SH-SY5Y (cell line): ENCODE measurements at regions not wholly inside any gene's neighbourhood (a gene's known extent, or its start where the extent isn't known, plus 50 kb on each side); places are given as distances from the start of the nearest gene placed in this dataset.

ENCODE experiments used
- GATA2 ChIP-seq: IDR thresholded peaks from 2 replicates; pipeline ENCODE4 v1.6.1; 2011; ENCODE audit warnings: mild to moderate bottlenecking, low read depth, low read length
- GATA3 ChIP-seq: IDR thresholded peaks from 2 replicates; pipeline ENCODE4 v1.6.1; 2011; ENCODE audit warnings: low read depth, mild to moderate bottlenecking, low read length, moderate library complexity

DNA sequence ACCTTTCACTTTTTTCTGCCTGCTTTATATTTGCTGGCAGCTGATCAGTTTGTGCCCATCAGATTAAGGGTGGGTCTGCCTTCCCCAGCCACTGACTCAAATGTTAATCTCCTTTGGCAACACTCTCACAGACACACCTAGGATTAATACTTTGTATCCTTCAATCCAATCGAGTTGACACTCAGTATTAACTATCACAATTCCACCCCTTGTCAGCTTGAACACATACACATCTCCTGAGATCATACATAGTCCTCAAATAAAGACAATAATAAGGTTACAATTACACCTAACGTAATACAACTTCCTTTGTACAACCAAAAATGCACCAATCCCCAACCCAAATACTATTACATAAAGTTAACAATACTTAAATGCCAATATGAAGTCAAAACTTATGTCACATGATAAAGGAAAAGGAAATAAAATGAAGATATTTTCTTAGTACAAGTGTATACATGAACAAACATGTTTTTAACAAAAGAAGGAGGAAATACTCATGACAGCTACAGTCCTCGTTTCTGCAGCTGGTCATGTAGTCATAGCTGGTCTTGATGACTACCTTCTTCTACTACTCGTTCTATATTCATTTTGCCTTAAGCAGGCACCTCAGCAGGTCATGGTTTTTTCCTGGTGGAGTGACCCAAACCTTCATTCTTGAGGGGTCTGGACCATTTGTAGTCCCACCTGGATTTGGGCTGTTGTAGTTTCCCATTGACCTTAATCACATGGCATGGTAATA lies 96.7 kb upstream of the CABCOCO1 start:
- TF ChIP-seq GATA2: no peak
- TF ChIP-seq GATA3: no peak

DNA sequence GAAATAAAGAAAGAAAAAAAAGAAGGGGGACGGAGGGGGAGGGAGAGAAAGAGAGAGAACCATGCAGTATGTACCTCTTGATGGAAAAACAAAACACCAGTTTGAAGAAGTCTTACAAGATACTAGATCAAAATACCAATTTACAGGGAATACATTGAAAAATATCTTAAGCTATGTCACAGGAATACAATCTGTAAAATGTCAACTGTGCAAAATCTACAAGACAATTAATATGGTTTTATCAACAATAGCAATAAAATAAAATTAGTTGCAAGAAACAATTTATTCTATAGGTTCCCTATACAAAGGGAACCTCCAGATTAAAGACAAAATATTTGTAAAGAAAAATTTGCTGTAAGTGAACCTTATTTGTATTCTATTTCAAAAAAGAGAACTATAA lies 98.3 kb upstream of the CABCOCO1 start:
- TF ChIP-seq GATA2 (no peak), GATA3 (no peak)

DNA sequence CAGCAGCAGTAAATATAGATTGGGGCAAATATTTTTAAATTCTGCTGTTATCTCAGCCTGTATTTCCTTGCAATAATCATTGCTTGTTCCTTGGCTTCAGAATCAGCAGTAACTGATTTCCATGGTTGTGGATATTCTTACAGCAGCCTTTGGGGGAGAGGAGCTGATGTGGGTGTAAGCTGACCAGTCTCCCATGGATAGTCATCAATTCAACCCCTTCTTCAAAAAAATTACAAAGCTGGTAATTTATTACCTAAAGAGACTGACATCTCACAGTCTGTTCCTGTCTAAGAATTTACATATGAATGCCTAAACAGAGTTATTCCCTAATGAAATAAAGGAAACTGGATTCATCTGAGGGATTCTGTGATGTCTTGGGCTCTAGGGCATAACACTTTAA lies 103.1 kb upstream of the CABCOCO1 start:
- TF ChIP-seq GATA2 (no peak), GATA3 (no peak)

DNA sequence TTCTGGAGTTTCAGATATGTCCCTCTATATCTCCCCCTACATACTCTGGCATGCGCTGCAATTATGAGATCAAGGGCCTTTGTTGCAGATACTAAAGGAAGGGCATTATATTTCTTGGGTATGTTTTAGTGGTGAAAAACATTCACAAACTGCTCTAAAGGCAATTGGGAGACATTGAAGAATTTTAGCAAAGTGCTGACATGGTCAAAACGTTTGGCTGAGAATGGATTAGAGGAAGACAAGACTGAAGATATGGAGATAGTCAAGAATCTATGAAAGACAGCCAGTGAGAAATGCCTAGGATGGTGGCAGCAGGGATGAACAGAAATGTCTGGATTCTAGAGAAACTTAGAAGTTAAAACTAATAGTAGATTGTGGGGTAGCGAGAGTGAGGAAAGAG lies 104.5 kb upstream of the CABCOCO1 start:
- no peak for TF ChIP-seq GATA3
- TF ChIP-seq GATA2: no peak

DNA sequence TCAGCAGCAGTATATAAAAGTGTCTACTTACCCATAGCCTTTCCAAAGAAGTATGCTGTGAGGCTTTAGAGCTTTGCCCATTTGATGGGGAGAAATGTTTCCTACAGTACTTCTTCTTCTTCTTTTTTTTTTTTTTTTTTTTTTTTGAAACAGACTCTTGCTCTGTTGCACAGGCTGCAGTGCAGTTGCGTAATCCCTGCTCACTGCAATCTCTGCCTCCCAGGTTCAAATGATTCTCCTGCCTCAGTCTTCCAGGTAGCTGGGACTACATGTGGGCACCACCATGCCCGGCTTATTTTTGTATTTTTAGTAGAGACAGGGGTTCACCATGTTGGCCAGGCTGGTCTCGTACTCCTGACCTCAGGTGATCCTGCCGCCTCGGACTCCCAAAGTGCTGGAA lies 101.7 kb upstream of the TMEM26 start:
- TF ChIP-seq GATA2: no peak

DNA sequence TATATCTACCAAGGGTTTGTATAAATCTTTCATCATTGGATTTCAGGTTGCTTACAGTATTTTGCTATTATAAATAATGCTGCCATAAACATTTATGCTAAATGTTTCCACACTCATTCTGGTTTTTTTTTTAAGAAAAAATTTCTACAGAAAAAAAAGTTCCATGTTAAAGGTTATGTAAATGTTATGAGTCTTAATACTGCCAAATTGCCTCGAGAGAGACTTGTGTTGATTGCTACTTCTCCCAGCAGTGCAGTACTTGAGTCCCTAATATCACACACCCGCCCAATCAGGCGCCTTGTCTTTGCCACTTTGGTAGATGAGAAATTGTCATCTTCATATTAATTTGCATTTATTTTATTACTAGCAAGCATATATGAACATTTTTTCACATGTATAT lies 96.7 kb upstream of the TMEM26 start:
- TF ChIP-seq GATA2 (no peak), GATA3 (no peak)

DNA sequence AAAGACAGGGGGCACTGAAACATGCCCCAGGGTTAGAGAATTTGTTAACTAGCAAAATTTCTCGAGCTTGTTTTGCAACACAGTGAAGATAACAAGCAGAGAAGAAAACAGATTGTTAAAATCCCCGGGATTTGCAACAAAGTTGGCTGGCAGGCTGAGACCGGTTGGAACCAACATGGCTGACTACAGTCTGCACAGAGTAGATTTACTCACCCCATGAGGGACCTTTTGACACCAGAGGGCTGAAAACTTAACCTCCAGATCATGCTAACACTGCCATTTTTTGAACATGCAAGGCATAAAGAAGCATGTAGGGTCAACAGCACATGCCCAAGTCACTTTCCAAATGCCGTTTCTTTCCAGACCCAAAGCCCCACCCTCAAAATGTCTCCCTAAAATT lies 95.2 kb upstream of the TMEM26 start:
- TF ChIP-seq GATA2 (no peak), GATA3 (no peak)

DNA sequence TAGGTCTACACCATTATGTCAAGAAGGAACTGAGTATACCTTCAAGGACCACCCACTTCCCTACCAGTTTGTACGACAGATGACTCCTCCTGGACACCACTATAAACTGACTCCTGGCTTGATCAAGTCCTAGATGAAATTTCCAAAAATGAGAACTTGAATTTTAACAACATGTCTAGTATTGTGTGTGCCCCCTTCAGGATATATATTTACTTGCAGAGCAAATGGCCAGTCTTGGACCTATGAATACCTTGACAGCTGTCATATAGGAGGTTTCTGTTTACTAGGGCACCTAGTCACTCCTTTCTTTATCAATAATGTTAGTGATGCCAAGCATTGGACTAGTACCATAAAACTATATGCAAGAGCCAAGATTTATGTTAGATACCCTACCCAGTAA lies 94.1 kb upstream of the TMEM26 start:
- TF ChIP-seq GATA3 (no peak), GATA2 (no peak)

DNA sequence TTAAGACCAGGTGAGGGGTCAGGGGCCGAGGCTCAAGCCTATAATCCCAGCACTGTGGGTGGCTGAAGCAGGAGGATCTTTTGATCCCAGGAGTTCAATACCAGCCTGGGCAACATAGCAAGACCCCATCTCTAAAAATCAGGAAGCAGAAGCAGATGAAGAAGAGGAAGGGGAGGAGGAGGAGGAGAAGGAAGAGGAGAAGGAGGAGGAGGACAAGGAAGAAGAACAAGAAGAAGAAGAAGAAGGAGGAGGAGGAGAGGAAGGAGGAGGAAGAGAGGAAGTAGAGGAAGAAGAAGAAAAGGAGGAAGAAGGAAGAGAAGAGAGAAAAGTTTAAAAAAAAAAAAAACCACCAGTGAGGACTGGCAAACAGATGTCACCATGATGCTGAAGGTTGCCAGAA lies 92.0 kb upstream of the TMEM26 start:
- no peak for TF ChIP-seq GATA2
- TF ChIP-seq GATA3: no peak

DNA sequence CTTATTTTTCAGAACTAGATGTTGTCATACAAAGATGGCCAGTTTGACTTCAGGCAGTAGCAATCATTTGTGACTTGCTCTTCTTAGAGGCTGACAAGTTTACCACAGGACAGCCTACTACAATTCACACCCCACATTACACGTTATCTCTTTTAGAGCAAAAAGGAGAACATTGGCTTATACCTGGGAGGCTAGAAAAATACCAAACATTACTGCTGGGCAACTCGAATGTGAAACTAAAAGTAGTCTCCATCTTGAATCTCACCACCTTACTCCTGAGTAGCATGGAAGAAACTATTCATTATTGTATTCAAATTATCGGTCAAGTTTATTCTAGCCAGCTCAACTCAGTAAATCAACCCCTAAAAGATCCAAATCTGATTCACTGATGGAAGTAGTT lies 90.7 kb upstream of the TMEM26 start:
- TF ChIP-seq GATA2: no peak
- no peak for TF ChIP-seq GATA3

DNA sequence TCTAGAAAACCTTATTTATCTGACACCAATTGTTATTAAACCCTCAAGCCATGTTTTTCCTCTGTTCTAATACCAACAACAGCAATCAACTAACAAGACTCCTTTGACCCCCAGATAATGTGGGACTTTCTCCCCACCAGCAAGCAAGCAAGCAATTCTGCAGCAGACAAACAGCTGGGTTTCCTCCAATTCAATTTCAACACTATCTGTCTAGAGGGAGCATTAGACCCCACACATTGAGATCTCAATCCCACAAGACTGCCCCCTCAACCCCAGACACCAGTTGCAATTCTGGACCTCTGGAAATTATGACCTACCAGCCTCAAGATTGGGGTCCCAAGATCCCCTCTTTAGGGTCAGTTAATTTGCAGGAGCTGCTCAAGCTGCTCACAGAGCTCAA lies 89.4 kb upstream of the TMEM26 start:
- TF ChIP-seq GATA2 (no peak), GATA3 (no peak)

DNA sequence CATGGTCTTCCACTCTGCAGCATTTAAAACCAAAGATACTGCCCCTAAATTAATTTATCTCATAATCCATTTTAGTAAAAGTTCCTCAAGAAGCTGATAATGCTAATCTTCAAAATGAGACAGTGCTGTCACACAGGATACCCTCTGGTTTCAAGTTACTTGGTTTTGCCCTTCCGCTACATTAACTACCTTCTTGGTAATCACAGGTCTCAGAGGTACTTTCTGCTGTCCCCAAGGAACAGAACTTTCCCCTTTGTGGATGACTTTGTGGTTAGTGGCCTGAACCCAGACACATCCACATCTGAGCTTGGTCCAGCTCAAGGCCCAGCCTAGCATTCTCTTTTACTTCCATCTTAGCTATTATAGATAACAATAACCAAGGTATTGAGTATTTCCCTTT lies 88.8 kb upstream of the TMEM26 start:
- no peak for TF ChIP-seq GATA3
- no peak for TF ChIP-seq GATA2

DNA sequence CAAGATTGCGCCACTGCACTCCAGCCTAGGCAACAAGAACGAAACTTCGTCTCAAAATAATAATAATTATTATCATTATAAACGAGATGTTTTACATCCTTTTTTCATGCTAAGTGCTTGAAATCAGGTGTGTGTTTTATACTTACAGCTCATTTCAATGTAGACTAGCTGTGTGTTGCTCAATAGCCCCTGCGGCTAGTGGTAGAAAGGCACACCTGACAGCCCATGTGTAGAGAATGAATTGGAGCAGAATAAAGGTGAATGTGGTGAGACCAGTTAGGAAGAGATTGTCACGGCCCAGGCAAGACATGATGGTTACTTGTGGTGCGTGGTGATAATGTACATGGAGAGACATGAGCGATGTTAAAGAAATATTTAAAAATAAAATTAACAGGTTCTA lies 86.7 kb upstream of the TMEM26 start:
- TF ChIP-seq GATA2 (no peak), GATA3 (no peak)

DNA sequence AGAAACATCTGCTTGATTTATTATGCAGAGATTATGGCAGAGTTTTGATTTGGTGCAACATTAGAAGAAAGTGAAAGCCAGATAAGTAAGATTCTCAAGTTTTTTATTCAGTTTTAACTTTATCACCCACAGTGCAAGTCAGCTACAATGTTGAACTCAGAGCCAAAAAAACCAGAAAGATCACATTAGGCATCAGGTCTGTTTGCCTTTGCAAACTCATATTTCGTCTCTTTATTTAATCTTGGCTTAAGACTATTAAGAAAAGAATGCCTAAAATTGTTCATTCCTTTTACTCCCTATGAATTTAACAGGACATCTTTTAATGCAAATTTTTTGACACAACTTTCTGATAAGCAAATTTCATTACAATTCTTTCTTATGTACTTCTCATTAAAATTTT lies 76.0 kb upstream of the TMEM26 start:
- no peak for TF ChIP-seq GATA3
- no peak for TF ChIP-seq GATA2

DNA sequence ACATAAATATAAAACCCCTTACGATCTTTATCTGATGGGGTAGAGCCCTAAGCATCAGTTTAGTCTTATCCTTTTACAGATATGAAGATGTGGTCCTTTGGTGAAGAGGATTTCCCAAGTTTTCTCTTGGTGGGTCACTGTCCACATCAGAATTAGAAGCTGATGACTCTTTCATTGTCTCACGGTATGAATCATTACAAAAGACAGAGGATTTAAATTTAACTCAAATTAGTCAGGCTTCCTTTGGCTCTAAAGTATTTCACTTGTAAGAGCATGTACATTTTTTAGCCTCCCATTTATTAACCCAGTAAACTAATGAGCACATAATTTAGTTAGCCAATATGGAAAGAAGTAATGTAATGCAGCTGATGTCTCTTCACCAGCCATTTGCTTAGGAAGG lies 49.9 kb upstream of the TMEM26 start:
- TF ChIP-seq GATA3 (no peak), GATA2 (no peak)
